ENCODE measurements at regions not wholly inside any gene's neighbourhood (a gene's known extent, or its start where the extent isn't known, plus 50 kb on each side); places are given as distances from the start of the nearest gene placed in this dataset.
A peak's percentile ranks its signal among the peaks of the same experiment; 100 is the strongest.
"Not testable (repeated sequence)": the region's sequence is repeated elsewhere in the genome, so short reads cannot be mapped to it uniquely, and the experiment has no call there.

DNA sequence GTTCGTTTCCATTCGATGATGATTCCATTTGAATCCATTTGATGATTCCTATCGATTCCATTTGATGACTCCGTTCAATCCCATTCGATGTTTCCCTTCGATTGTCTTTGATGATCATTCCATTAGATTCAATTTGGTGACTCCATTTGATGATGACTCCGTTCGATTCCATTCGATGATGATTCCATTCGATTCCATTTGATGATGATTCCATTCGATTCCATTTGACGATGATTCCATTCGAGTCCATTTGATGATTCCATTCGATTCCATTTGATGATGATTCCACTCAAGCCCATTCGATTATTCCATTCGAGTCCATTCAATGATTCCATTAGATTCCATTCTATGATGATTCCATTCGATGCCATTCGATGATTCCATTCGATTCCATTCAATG, 2730.6 kb downstream of the RPIA start:
- not testable (repeated sequence) for H3K9me3 ChIP-seq (ENCODE audit: control insufficient read depth in 2 of 2, insufficient read depth in 1 of 2, low read depth in 1 of 2, low read length in 1 of 2); H3K4me3 ChIP-seq (ENCODE audit: low read depth in 1 of 2, low read length in 2 of 2); H3K4me1 ChIP-seq (ENCODE audit: control insufficient read depth in 2 of 2, insufficient read depth in 2 of 2, low read length in 1 of 2); H3K36me3 ChIP-seq (ENCODE audit: control insufficient read depth in 2 of 2, insufficient read depth in 2 of 2, low read length in 1 of 2); H3K27me3 ChIP-seq (ENCODE audit: control insufficient read depth in 1 of 2, insufficient read depth in 2 of 2, low read length in 2 of 2); H3K27ac ChIP-seq (ENCODE audit: low read depth in 2 of 2, low read length in 1 of 2)
- 84 to 85% methylated on average over 19 of the region's 19 CpGs for WGBS, 2 donors

GRCh38 chr2:91427148-91427547, 2735.7 kb downstream of the RPIA start:
- H3K36me3 ChIP-seq (ENCODE audit: control insufficient read depth in 2 of 2, insufficient read depth in 2 of 2, low read length in 1 of 2); H3K27ac ChIP-seq (ENCODE audit: low read depth in 2 of 2, low read length in 1 of 2): not testable (repeated sequence)
- WGBS, 2 donors, result 43 to 59% methylated on average over 1 of the region's 1 CpG

DNA sequence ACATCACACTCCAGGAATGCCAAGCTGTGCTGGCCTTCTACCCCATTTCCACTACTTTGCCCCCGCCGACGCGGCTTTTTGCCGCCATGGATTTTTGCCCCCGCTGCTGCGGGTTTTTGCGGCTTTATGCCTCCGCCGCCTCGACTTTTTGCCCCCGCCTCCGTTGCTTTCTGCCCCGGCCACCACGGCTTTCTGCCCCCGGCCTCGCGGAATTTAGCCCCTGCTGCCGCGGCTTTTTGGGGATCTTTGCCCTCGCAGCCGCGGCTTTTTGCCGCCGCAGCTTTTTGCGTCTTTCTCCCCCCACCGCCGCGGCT, 2750.4 kb downstream of the RPIA start:
- H3K4me1 ChIP-seq (ENCODE audit: control insufficient read depth in 2 of 2, insufficient read depth in 2 of 2, low read length in 1 of 2); H3K36me3 ChIP-seq (ENCODE audit: control insufficient read depth in 2 of 2, insufficient read depth in 2 of 2, low read length in 1 of 2); H3K27ac ChIP-seq (ENCODE audit: low read depth in 2 of 2, low read length in 1 of 2); H3K9me3 ChIP-seq (ENCODE audit: control insufficient read depth in 2 of 2, insufficient read depth in 1 of 2, low read depth in 1 of 2, low read length in 1 of 2): not testable (repeated sequence)
- H3K27me3 ChIP-seq (ENCODE audit: control insufficient read depth in 1 of 2, insufficient read depth in 2 of 2, low read length in 2 of 2), result peaks cover 4 to 15% of the 10 kb centered on the region in 2 donors
- H3K4me3 ChIP-seq (ENCODE audit: low read depth in 1 of 2, low read length in 2 of 2), result peak overlapping the region in 1 of 2 donors; percentile 32
- whole genome bisulfite sequencing, 2 donors, result 8 to 12% methylated on average over 29 of the region's 29 CpGs

More at GRCh38 chr2:91427148-91427547, 2735.7 kb downstream of the RPIA start:
- not testable (repeated sequence) for H3K27me3 ChIP-seq (ENCODE audit: control insufficient read depth in 1 of 2, insufficient read depth in 2 of 2, low read length in 2 of 2); H3K4me1 ChIP-seq (ENCODE audit: control insufficient read depth in 2 of 2, insufficient read depth in 2 of 2, low read length in 1 of 2); H3K9me3 ChIP-seq (ENCODE audit: control insufficient read depth in 2 of 2, insufficient read depth in 1 of 2, low read depth in 1 of 2, low read length in 1 of 2); H3K4me3 ChIP-seq (ENCODE audit: low read depth in 1 of 2, low read length in 2 of 2)

- WGBS, 2 donors, result 6 to 10% methylated on average over 82 of the region's 82 CpGs
- Histone ChIP-seq H3K27ac (ENCODE audit: low read depth in 2 of 2, low read length in 1 of 2) (no peak overlapping the region), H3K9me3 (ENCODE audit: control insufficient read depth in 2 of 2, insufficient read depth in 1 of 2, low read depth in 1 of 2, low read length in 1 of 2) (peaks cover 2 to 9% of the 10 kb centered on the region in 2 donors), H3K4me1 (ENCODE audit: control insufficient read depth in 2 of 2, insufficient read depth in 2 of 2, low read length in 1 of 2) (peaks cover 0 to 4% of the 10 kb centered on the region in 2 donors), H3K4me3 (ENCODE audit: low read depth in 1 of 2, low read length in 2 of 2) (peak overlapping the region in 1 of 2 donors; percentile 32), H3K36me3 (ENCODE audit: control insufficient read depth in 2 of 2, insufficient read depth in 2 of 2, low read length in 1 of 2) (no peaks in the 10 kb centered on the region), H3K27me3 (ENCODE audit: control insufficient read depth in 1 of 2, insufficient read depth in 2 of 2, low read length in 2 of 2) (peaks cover 4 to 15% of the 10 kb centered on the region in 2 donors)
Measured at GRCh38 chr2:91442246-91442905, 2750.9 kb downstream of the RPIA start.

DNA sequence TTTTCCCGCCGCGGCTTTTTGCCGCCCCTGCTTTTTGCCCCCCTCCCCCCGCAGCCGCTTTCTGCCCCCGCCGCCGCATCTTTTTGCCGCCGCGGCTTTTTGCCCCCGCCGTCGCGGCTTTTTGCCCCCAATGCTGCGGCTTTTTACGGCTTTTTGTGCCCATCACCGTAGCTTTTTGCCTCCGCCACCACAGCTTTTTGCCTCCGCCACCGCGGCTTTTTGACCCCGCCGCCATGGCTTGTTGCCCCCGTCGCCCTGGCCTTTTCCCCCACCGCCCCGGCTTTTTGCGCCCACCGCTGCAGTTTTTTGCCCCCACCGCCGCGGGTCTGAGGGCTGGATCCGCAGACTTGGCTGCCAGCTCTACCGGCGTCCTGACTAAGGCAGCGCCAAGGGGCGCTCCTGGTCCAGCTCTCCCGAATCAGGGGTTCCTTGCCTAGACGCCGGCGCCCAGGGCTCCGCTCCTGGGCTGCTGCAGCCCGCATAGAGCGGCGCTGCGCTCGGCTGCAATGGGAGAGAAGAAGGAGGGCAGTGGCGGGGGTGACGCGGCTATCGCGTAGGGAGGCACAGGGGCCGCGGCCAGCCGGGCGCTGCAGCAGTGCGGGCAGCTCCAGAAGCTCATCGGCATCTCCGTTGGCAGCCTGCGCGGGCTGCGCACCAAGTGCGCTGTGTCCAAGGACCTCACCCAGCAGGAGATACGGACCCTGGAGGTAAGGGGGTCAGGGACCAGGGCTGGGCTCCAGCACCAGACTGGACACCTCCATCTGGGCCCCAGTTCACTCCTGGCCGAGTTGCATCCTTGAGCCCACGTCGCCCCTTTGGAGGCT, 2751.6 kb downstream of the RPIA start:
- H3K36me3 ChIP-seq (ENCODE audit: control insufficient read depth in 2 of 2, insufficient read depth in 2 of 2, low read length in 1 of 2); H3K27ac ChIP-seq (ENCODE audit: low read depth in 2 of 2, low read length in 1 of 2); H3K9me3 ChIP-seq (ENCODE audit: control insufficient read depth in 2 of 2, insufficient read depth in 1 of 2, low read depth in 1 of 2, low read length in 1 of 2); H3K4me1 ChIP-seq (ENCODE audit: control insufficient read depth in 2 of 2, insufficient read depth in 2 of 2, low read length in 1 of 2): not testable (repeated sequence)
- peak overlapping the region in 1 of 2 donors; percentile 32 for H3K4me3 ChIP-seq (ENCODE audit: low read depth in 1 of 2, low read length in 2 of 2)
- H3K27me3 ChIP-seq (ENCODE audit: control insufficient read depth in 1 of 2, insufficient read depth in 2 of 2, low read length in 2 of 2), result peaks cover 4 to 15% of the 10 kb centered on the region in 2 donors
- WGBS, 2 donors, result 15 to 17% methylated on average over 47 to 51 of the region's 69 CpGs

DNA sequence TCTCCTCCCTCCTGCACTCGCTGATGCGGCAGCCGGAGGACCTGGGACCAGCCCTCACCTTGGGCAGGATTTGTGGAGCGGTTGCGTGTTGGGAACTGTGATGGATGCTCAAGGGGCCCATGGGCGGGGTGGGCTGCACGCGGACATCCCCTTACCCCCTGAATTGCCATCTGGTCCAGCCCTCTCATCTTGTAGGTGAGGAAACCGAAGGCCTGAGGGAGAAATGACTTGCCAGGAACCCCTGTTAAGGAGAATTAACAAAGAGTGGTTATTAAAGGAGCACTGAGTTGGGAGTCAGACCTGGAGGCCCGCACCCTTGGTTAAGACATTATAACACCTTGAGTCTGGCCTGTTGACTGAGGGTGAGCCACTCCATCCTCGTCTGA, 2752.2 kb downstream of the RPIA start:
- peaks cover 4 to 15% of the 10 kb centered on the region in 2 donors for H3K27me3 ChIP-seq (ENCODE audit: control insufficient read depth in 1 of 2, insufficient read depth in 2 of 2, low read length in 2 of 2)
- H3K9me3 ChIP-seq (ENCODE audit: control insufficient read depth in 2 of 2, insufficient read depth in 1 of 2, low read depth in 1 of 2, low read length in 1 of 2); H3K36me3 ChIP-seq (ENCODE audit: control insufficient read depth in 2 of 2, insufficient read depth in 2 of 2, low read length in 1 of 2); H3K27ac ChIP-seq (ENCODE audit: low read depth in 2 of 2, low read length in 1 of 2); H3K4me1 ChIP-seq (ENCODE audit: control insufficient read depth in 2 of 2, insufficient read depth in 2 of 2, low read length in 1 of 2); H3K4me3 ChIP-seq (ENCODE audit: low read depth in 1 of 2, low read length in 2 of 2): not testable (repeated sequence)
- 64 to 66% methylated on average over 7 to 9 of the region's 11 CpGs for WGBS, 2 donors

DNA sequence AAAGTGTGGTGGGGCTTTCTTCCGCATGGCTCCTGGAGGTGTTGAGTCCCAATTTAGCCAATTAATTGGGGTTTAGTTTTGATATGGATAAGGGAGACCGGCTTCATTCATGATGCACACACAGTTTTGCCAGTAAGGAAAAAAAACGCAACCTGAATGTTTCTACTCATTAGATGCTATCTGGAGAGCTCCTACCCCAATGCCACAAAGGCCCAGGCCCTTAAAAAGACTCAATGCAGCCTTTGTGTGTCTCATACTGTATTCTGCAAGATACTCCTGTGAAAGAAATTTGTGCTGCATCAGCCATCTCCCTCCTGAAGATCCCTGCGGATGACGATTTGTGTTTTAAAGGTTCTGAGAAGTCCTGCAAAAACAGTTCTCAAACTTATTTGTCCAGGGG, 2754.2 kb downstream of the RPIA start:
- peaks cover 4 to 15% of the 10 kb centered on the region in 2 donors for H3K27me3 ChIP-seq (ENCODE audit: control insufficient read depth in 1 of 2, insufficient read depth in 2 of 2, low read length in 2 of 2)
- not testable (repeated sequence) for H3K4me3 ChIP-seq (ENCODE audit: low read depth in 1 of 2, low read length in 2 of 2); H3K27ac ChIP-seq (ENCODE audit: low read depth in 2 of 2, low read length in 1 of 2); H3K9me3 ChIP-seq (ENCODE audit: control insufficient read depth in 2 of 2, insufficient read depth in 1 of 2, low read depth in 1 of 2, low read length in 1 of 2); H3K4me1 ChIP-seq (ENCODE audit: control insufficient read depth in 2 of 2, insufficient read depth in 2 of 2, low read length in 1 of 2); H3K36me3 ChIP-seq (ENCODE audit: control insufficient read depth in 2 of 2, insufficient read depth in 2 of 2, low read length in 1 of 2)
- 87 to 88% methylated on average over 4 of the region's 5 CpGs for WGBS, 2 donors

- not testable (repeated sequence) for H3K27ac ChIP-seq (ENCODE audit: low read depth in 2 of 2, low read length in 1 of 2); H3K4me3 ChIP-seq (ENCODE audit: low read depth in 1 of 2, low read length in 2 of 2); H3K4me1 ChIP-seq (ENCODE audit: control insufficient read depth in 2 of 2, insufficient read depth in 2 of 2, low read length in 1 of 2); H3K36me3 ChIP-seq (ENCODE audit: control insufficient read depth in 2 of 2, insufficient read depth in 2 of 2, low read length in 1 of 2); H3K9me3 ChIP-seq (ENCODE audit: control insufficient read depth in 2 of 2, insufficient read depth in 1 of 2, low read depth in 1 of 2, low read length in 1 of 2)
- peaks cover 4 to 15% of the 10 kb centered on the region in 2 donors for H3K27me3 ChIP-seq (ENCODE audit: control insufficient read depth in 1 of 2, insufficient read depth in 2 of 2, low read length in 2 of 2)
Measured at GRCh38 chr2:91446489-91446888, 2755.0 kb downstream of the RPIA start.

GRCh38 chr2:91446915-91447314, 2755.4 kb downstream of the RPIA start:
- peaks cover 4 to 13% of the 10 kb centered on the region in 2 donors for H3K27me3 ChIP-seq (ENCODE audit: control insufficient read depth in 1 of 2, insufficient read depth in 2 of 2, low read length in 2 of 2)
- H3K27ac ChIP-seq (ENCODE audit: low read depth in 2 of 2, low read length in 1 of 2); H3K4me3 ChIP-seq (ENCODE audit: low read depth in 1 of 2, low read length in 2 of 2); H3K4me1 ChIP-seq (ENCODE audit: control insufficient read depth in 2 of 2, insufficient read depth in 2 of 2, low read length in 1 of 2); H3K9me3 ChIP-seq (ENCODE audit: control insufficient read depth in 2 of 2, insufficient read depth in 1 of 2, low read depth in 1 of 2, low read length in 1 of 2); H3K36me3 ChIP-seq (ENCODE audit: control insufficient read depth in 2 of 2, insufficient read depth in 2 of 2, low read length in 1 of 2): not testable (repeated sequence)
- 85 to 92% methylated on average over 6 of the region's 7 CpGs for WGBS, 2 donors

DNA sequence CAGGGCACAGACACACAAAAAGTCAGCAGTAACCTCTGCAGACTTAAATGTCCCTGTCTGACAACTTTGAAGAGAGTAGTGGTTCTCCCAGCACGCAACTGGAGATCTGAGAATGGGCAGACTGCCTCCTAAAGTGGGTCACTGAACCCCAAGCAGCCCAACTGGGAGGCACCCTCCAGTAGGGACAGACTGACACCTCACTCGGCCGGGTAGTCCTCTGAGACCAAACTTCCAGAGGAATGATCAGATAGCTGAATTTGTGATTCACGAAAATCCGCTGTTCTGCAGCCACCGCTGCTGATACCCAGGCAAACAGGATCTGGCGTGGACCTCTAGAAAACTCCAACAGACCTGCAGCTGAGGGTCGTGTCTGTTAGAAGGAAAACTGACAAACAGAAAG, 2756.0 kb downstream of the RPIA start:
- H3K27ac ChIP-seq (ENCODE audit: low read depth in 2 of 2, low read length in 1 of 2); H3K4me1 ChIP-seq (ENCODE audit: control insufficient read depth in 2 of 2, insufficient read depth in 2 of 2, low read length in 1 of 2); H3K9me3 ChIP-seq (ENCODE audit: control insufficient read depth in 2 of 2, insufficient read depth in 1 of 2, low read depth in 1 of 2, low read length in 1 of 2); H3K36me3 ChIP-seq (ENCODE audit: control insufficient read depth in 2 of 2, insufficient read depth in 2 of 2, low read length in 1 of 2); H3K4me3 ChIP-seq (ENCODE audit: low read depth in 1 of 2, low read length in 2 of 2); H3K27me3 ChIP-seq (ENCODE audit: control insufficient read depth in 1 of 2, insufficient read depth in 2 of 2, low read length in 2 of 2): not testable (repeated sequence)
- WGBS, 2 donors, result 80 to 87% methylated on average over 6 to 7 of the region's 8 CpGs

Measured in esophagus (tissue), 2 donors.